NB4 (cell line): ENCODE measurements at regions not wholly inside any gene's neighbourhood (a gene's known extent, or its start where the extent isn't known, plus 50 kb on each side); places are given as distances from the start of the nearest gene placed in this dataset.
"Not testable (repeated sequence)": the region's sequence is repeated elsewhere in the genome, so short reads cannot be mapped to it uniquely, and the experiment has no call there.

ENCODE experiments used
- DNase-seq: peaks from one replicate; pipeline ENCODE4 v3.0.0; 2010; ENCODE audit warnings: low read depth
- H3K4me3 ChIP-seq: one replicate; pipeline ENCODE4 v1.5.1; 2011; ENCODE audit warnings: mild to moderate bottlenecking, low read depth, low read length, moderate library complexity
- CTCF ChIP-seq: IDR thresholded peaks from one replicate; pipeline ENCODE4 v1.5.1; 2012; ENCODE audit warnings: low read depth, low read length
- MAX ChIP-seq: IDR thresholded peaks from 2 replicates; pipeline ENCODE4 v1.6.1; 2011; ENCODE audit warnings: low read depth, low read length
- MYC ChIP-seq: IDR thresholded peaks from 2 replicates; pipeline ENCODE4 v1.6.1; 2011; ENCODE audit warnings: low read depth, low read length
- POLR2A ChIP-seq: IDR thresholded peaks from 2 replicates; pipeline ENCODE4 v1.6.1; 2011; ENCODE audit warnings: mild to moderate bottlenecking; ENCODE audit not compliant: insufficient read length; ENCODE audit errors: extremely low read depth

GRCh38 chr7:82507976-82508677 is 64.5 kb upstream of the CACNA2D1 start:
- no peak for DNase-seq
- TF ChIP-seq MAX (no peak), CTCF (no peak), POLR2A (no peak), MYC (no peak)
- no peak overlapping the region for H3K4me3 ChIP-seq

- DNase-seq: no peak
- no peak for TF ChIP-seq CTCF
- TF ChIP-seq POLR2A: no peak
- TF ChIP-seq MAX: no peak
- no peak for TF ChIP-seq MYC
Measured at GRCh38 chr7:82507365-82507975, 63.9 kb upstream of the CACNA2D1 start.

GRCh38 chr7:82506702-82507101 is 63.1 kb upstream of the CACNA2D1 start:
- TF ChIP-seq MYC (no peak), CTCF (no peak), POLR2A (no peak), MAX (no peak)
- DNase-seq: no peak
- H3K4me3 ChIP-seq: no peak overlapping the region

More at GRCh38 chr7:82507365-82507975, 63.9 kb upstream of the CACNA2D1 start:
- H3K4me3 ChIP-seq: no peak overlapping the region

GRCh38 chr7:82506208-82506607 is 62.6 kb upstream of the CACNA2D1 start:
- no peak for DNase-seq
- H3K4me3 ChIP-seq: no peak overlapping the region
- TF ChIP-seq CTCF: no peak
- no peak for TF ChIP-seq MYC
- TF ChIP-seq MAX: no peak
- TF ChIP-seq POLR2A: no peak

GRCh38 chr7:82501346-82501745 is 57.8 kb upstream of the CACNA2D1 start:
- DNase-seq: peak; percentile 36
- no peak overlapping the region for H3K4me3 ChIP-seq
- no peak for TF ChIP-seq MAX
- no peak for TF ChIP-seq POLR2A
- no peak for TF ChIP-seq MYC
- TF ChIP-seq CTCF: no peak

- H3K4me3 ChIP-seq, DNase-seq: not testable (repeated sequence)
Measured at GRCh38 chr7:82499546-82499945, 56.0 kb upstream of the CACNA2D1 start.
